HUES6 (cell line): ENCODE measurements at regions not wholly inside any gene's neighbourhood (a gene's known extent, or its start where the extent isn't known, plus 50 kb on each side); places are given as distances from the start of the nearest gene placed in this dataset.

Source experiments
- H3K27ac ChIP-seq: 2 replicates; pipeline ENCODE4 v1.7.0; 2013; ENCODE audit warnings: low read depth, mild to moderate bottlenecking, low read length, inconsistent platforms
- H3K27me3 ChIP-seq: 2 replicates; pipeline ENCODE4 v1.6.1; 2013; ENCODE audit warnings: low read length; ENCODE audit not compliant: control insufficient read depth, insufficient read depth
- H3K36me3 ChIP-seq: 2 replicates; pipeline ENCODE4 v1.6.1; 2013; ENCODE audit warnings: low read length; ENCODE audit not compliant: control insufficient read depth, insufficient read depth
- H3K4me1 ChIP-seq: 2 replicates; pipeline ENCODE4 v1.6.1; 2013; ENCODE audit warnings: low read length; ENCODE audit not compliant: control insufficient read depth, insufficient read depth
- H3K4me3 ChIP-seq: 2 replicates; pipeline ENCODE4 v1.5.1; 2013; ENCODE audit warnings: low read depth, low read length
- H3K9ac ChIP-seq: one replicate; pipeline ENCODE4 v1.6.1; 2013; ENCODE audit warnings: mild to moderate bottlenecking, low read length
- H3K9me3 ChIP-seq: 2 replicates; pipeline ENCODE4 v1.6.1; 2013; ENCODE audit warnings: low read depth, low read length; ENCODE audit not compliant: control insufficient read depth, insufficient read depth

GRCh38 chr11:100619484-100619883 lies 67.6 kb upstream of the ARHGAP42 start:
- no peak overlapping the region for H3K4me3 ChIP-seq
- H3K27me3 ChIP-seq, result no peaks in the 10 kb centered on the region
- H3K9ac ChIP-seq, result no peak overlapping the region
- H3K9me3 ChIP-seq, result peaks cover 39% of the 10 kb centered on the region
- no peak overlapping the region for H3K27ac ChIP-seq
- no peaks in the 10 kb centered on the region for H3K36me3 ChIP-seq
- H3K4me1 ChIP-seq, result no peaks in the 10 kb centered on the region; the same call in 1 of the 2 replicates

GRCh38 chr11:100622404-100622803 lies 64.7 kb upstream of the ARHGAP42 start:
- Histone ChIP-seq H3K4me1 (no peaks in the 10 kb centered on the region; the same call in 1 of the 2 replicates), H3K9me3 (peaks cover 42% of the 10 kb centered on the region), H3K9ac (no peak overlapping the region), H3K4me3 (no peak overlapping the region), H3K27me3 (no peaks in the 10 kb centered on the region), H3K27ac (no peak overlapping the region), H3K36me3 (no peaks in the 10 kb centered on the region)

- Histone ChIP-seq H3K9me3 (peaks cover 42% of the 10 kb centered on the region), H3K36me3 (no peaks in the 10 kb centered on the region), H3K27me3 (no peaks in the 10 kb centered on the region), H3K9ac (no peak overlapping the region), H3K27ac (no peak overlapping the region), H3K4me1 (no peaks in the 10 kb centered on the region), H3K4me3 (no peak overlapping the region)
Measured at GRCh38 chr11:100624346-100624745, 62.7 kb upstream of the ARHGAP42 start.

- Histone ChIP-seq H3K9ac (no peak overlapping the region), H3K4me3 (no peak overlapping the region), H3K9me3 (peaks cover 42% of the 10 kb centered on the region), H3K36me3 (no peaks in the 10 kb centered on the region), H3K27ac (no peak overlapping the region), H3K4me1 (no peaks in the 10 kb centered on the region), H3K27me3 (no peaks in the 10 kb centered on the region)
Measured at GRCh38 chr11:100625041-100625440, 62.0 kb upstream of the ARHGAP42 start.

DNA sequence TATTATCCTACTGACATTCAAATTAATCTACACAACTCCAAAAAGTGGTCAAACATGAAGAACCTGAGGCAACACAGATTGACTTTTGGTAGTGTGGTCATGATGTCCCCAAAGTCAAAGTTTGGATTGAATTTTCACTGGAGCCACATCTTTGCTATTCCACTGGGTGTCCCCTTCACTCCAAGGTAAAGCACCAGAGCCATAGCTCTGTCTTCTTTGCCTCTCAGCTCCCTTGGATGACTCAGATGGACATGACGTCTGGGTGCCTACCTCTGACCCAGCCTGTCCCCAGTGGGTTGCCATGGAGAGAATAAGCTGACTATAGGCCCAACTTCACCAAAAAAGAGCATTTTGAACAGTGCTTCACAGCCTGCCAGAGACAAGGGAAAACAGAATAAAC lies 57.4 kb upstream of the ARHGAP42 start:
- Histone ChIP-seq H3K4me3 (no peak overlapping the region), H3K9me3 (peaks cover 1% of the 10 kb centered on the region; the same call in 1 of the 2 replicates), H3K36me3 (no peaks in the 10 kb centered on the region), H3K27ac (no peak overlapping the region), H3K27me3 (no peaks in the 10 kb centered on the region), H3K9ac (no peak overlapping the region), H3K4me1 (no peaks in the 10 kb centered on the region)

DNA sequence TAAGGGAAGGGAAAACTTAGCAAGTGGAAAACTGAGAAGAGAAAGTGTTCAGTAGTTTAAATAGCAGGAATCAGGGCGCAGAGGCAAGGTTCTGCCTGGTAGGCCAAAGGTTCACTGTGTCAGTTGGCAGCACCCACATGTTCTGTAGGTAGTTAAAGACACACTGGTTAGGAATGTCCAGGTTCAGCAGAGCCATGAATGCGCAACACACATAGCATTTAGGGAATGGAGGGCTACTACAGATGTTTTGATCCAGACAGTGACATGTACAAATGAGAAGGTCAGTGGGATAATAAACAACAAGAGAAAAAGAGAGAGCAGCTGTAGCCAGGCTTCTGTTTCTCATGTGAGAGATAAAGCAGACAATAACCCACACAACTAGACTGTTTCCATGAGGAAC lies 56.2 kb upstream of the ARHGAP42 start:
- H3K4me1 ChIP-seq, result no peaks in the 10 kb centered on the region
- H3K27me3 ChIP-seq, result no peaks in the 10 kb centered on the region
- no peak overlapping the region for H3K9ac ChIP-seq
- no peak overlapping the region for H3K27ac ChIP-seq
- no peak overlapping the region for H3K4me3 ChIP-seq
- H3K9me3 ChIP-seq, result no peaks in the 10 kb centered on the region
- no peaks in the 10 kb centered on the region for H3K36me3 ChIP-seq

- Histone ChIP-seq H3K9ac (no peak overlapping the region), H3K9me3 (no peaks in the 10 kb centered on the region), H3K36me3 (no peaks in the 10 kb centered on the region), H3K27ac (no peak overlapping the region), H3K4me3 (no peak overlapping the region), H3K4me1 (no peaks in the 10 kb centered on the region), H3K27me3 (no peaks in the 10 kb centered on the region)
Measured at GRCh38 chr11:100631316-100631715, 55.8 kb upstream of the ARHGAP42 start.

GRCh38 chr11:100632941-100633452 lies 54.1 kb upstream of the ARHGAP42 start:
- H3K27ac ChIP-seq, result no peak overlapping the region

DNA sequence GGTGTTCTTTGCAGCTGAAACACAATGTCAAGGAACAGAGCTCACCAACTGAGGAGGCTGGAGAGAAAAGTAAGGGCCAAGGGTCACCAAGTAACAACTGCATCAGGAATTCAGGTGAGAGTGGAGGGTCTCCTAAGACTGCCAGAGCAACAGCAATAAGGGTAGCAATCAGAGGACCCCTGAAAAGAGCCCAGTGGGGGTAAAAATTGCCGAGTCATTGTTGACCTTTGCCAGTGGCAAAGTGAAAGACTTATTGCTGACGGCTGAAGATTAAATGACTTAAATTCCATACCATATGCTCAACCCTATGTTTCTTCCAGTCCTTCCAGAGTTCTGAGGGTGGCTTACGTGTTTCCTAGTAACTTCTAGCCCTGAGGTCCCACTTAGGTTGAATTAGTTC lies 51.9 kb upstream of the ARHGAP42 start:
- H3K4me3 ChIP-seq, result no peak overlapping the region
- peaks cover 10% of the 10 kb centered on the region for H3K4me1 ChIP-seq
- H3K27me3 ChIP-seq, result no peaks in the 10 kb centered on the region
- no peaks in the 10 kb centered on the region for H3K36me3 ChIP-seq
- no peak overlapping the region for H3K9ac ChIP-seq
- no peak overlapping the region for H3K27ac ChIP-seq
- no peaks in the 10 kb centered on the region for H3K9me3 ChIP-seq

More at GRCh38 chr11:100632941-100633452, 54.1 kb upstream of the ARHGAP42 start:
- H3K4me1 ChIP-seq, result no peaks in the 10 kb centered on the region
- no peaks in the 10 kb centered on the region for H3K36me3 ChIP-seq
- no peaks in the 10 kb centered on the region for H3K9me3 ChIP-seq
- H3K9ac ChIP-seq, result no peak overlapping the region
- H3K4me3 ChIP-seq, result no peak overlapping the region
- no peaks in the 10 kb centered on the region for H3K27me3 ChIP-seq

GRCh38 chr11:100636536-100636935 lies 50.6 kb upstream of the ARHGAP42 start:
- no peaks in the 10 kb centered on the region for H3K36me3 ChIP-seq
- H3K27ac ChIP-seq, result no peak overlapping the region
- no peaks in the 10 kb centered on the region for H3K27me3 ChIP-seq
- peaks cover 10% of the 10 kb centered on the region for H3K4me1 ChIP-seq
- no peak overlapping the region for H3K4me3 ChIP-seq
- no peak overlapping the region for H3K9ac ChIP-seq
- no peaks in the 10 kb centered on the region for H3K9me3 ChIP-seq
